Activated naive CD4-positive, alpha-beta T cell treated with anti-CD3 and anti-CD28 coated beads, Interleukin-2, amount 50 U/mL, for 72 hours (primary cell): ENCODE measurements at regions not wholly inside any gene's neighbourhood (a gene's known extent, or its start where the extent isn't known, plus 50 kb on each side); places are given as distances from the start of the nearest gene placed in this dataset.

Experiments
- ATAC-seq, 2 donors: fragments of 150-1000 bp; cut with Tn5 transposase; 2 replicates each; pipeline ENCODE4 v1.10.0; 2021; ENCODE audit warnings: mild to moderate bottlenecking in 2 of 2, moderate library complexity in 2 of 2
- DNase-seq, 2 donors: peaks; one replicate each; pipeline ENCODE4 v3.0.0; 2021 to 2022; ENCODE audit warnings: low spot score in 2 of 2
- H3K27ac Mint-ChIP-seq, 2 donors: one replicate each; pipeline ENCODE4 v1.8.0; 2022; ENCODE audit warnings: mild to moderate bottlenecking in 2 of 2, mixed read lengths in 2 of 2
- H3K36me3 Mint-ChIP-seq, 2 donors: one replicate each; pipeline ENCODE4 v1.8.0; 2022; ENCODE audit warnings: mixed read lengths in 2 of 2
- H3K9me3 Mint-ChIP-seq, 2 donors: one replicate each; pipeline ENCODE4 v1.8.0; 2022; ENCODE audit warnings: mixed read lengths in 2 of 2

- H3K9me3 Mint-ChIP-seq = no peaks in the 10 kb centered on the region
- no peak overlapping the region for H3K27ac Mint-ChIP-seq
- ATAC-seq (no peak), DNase-seq (no peak)
- no peaks in the 10 kb centered on the region for H3K36me3 Mint-ChIP-seq
These were observed 54.9 kb downstream of the DIO3 start for GRCh38 chr14:101616202-101616601.

GRCh38 chr14:101619484-101619883 lies 58.2 kb downstream of the DIO3 start:
- Mint-ChIP-seq H3K36me3 (no peaks in the 10 kb centered on the region), H3K27ac (no peak overlapping the region), H3K9me3 (no peaks in the 10 kb centered on the region)
- DNase-seq = no peak
- no peak for ATAC-seq

GRCh38 chr14:101620031-101620788 lies 58.9 kb downstream of the DIO3 start:
- H3K27ac Mint-ChIP-seq = no peak overlapping the region
- no peak for ATAC-seq

GRCh38 chr14:101620821-101621785 lies 59.8 kb downstream of the DIO3 start:
- Mint-ChIP-seq H3K36me3 (no peaks in the 10 kb centered on the region), H3K9me3 (no peaks in the 10 kb centered on the region), H3K27ac (peak overlapping the region in 1 of 2 donors; percentile 59)
- ATAC-seq (no peak), DNase-seq (no peak)

More at GRCh38 chr14:101620031-101620788, 58.9 kb downstream of the DIO3 start:
- Mint-ChIP-seq H3K36me3 (no peaks in the 10 kb centered on the region), H3K9me3 (no peaks in the 10 kb centered on the region)
- no peak for DNase-seq

GRCh38 chr14:101622251-101623076 lies 61.2 kb downstream of the DIO3 start:
- ATAC-seq (no peak), DNase-seq (no peak)
- Mint-ChIP-seq H3K27ac (peak overlapping the region; percentile 59 to 77), H3K9me3 (no peaks in the 10 kb centered on the region), H3K36me3 (no peaks in the 10 kb centered on the region)

- H3K9me3 Mint-ChIP-seq = no peaks in the 10 kb centered on the region
- peak in 1 of 2 donors; percentile 40 for DNase-seq
- peak overlapping the region in 1 of 2 donors; percentile 7 for H3K27ac Mint-ChIP-seq
- H3K36me3 Mint-ChIP-seq = no peaks in the 10 kb centered on the region
- ATAC-seq = no peak
These were observed 61.7 kb downstream of the DIO3 start for GRCh38 chr14:101623077-101623372.

- peak overlapping the region; percentile 7 to 27 for H3K27ac Mint-ChIP-seq
- DNase-seq = no peak
- no peaks in the 10 kb centered on the region for H3K36me3 Mint-ChIP-seq
- H3K9me3 Mint-ChIP-seq = no peaks in the 10 kb centered on the region
- no peak for ATAC-seq
These were observed 62.6 kb downstream of the DIO3 start for GRCh38 chr14:101623685-101624444.

GRCh38 chr14:101624536-101624935 lies 63.2 kb downstream of the DIO3 start:
- Mint-ChIP-seq H3K9me3 (no peaks in the 10 kb centered on the region), H3K36me3 (no peaks in the 10 kb centered on the region), H3K27ac (peak overlapping the region in 1 of 2 donors; percentile 27)
- no peak for ATAC-seq
- DNase-seq = no peak

- Mint-ChIP-seq H3K9me3 (no peaks in the 10 kb centered on the region), H3K27ac (no peak overlapping the region), H3K36me3 (no peaks in the 10 kb centered on the region)
- no peak for ATAC-seq
- DNase-seq = no peak
These were observed 64.2 kb downstream of the DIO3 start for GRCh38 chr14:101625336-101626097.

- Mint-ChIP-seq H3K27ac (no peak overlapping the region), H3K36me3 (no peaks in the 10 kb centered on the region), H3K9me3 (no peaks in the 10 kb centered on the region)
- ATAC-seq (no peak), DNase-seq (no peak)
These were observed 65.0 kb downstream of the DIO3 start for GRCh38 chr14:101626331-101626730.

GRCh38 chr14:101627915-101628262 lies 66.6 kb downstream of the DIO3 start:
- ATAC-seq (no peak), DNase-seq (no peak)
- Mint-ChIP-seq H3K27ac (no peak overlapping the region), H3K9me3 (no peaks in the 10 kb centered on the region), H3K36me3 (no peaks in the 10 kb centered on the region)

- Mint-ChIP-seq H3K36me3 (no peaks in the 10 kb centered on the region), H3K9me3 (no peaks in the 10 kb centered on the region), H3K27ac (no peak overlapping the region)
- ATAC-seq (peak; percentile 91), DNase-seq (peak; percentile 76 to 85)
These were observed 67.2 kb downstream of the DIO3 start for GRCh38 chr14:101628471-101628966.

GRCh38 chr14:101628975-101629374 lies 67.7 kb downstream of the DIO3 start:
- peak in 1 of 2 donors; percentile 18 for ATAC-seq
- Mint-ChIP-seq H3K9me3 (no peaks in the 10 kb centered on the region), H3K36me3 (no peaks in the 10 kb centered on the region), H3K27ac (no peak overlapping the region)
- DNase-seq = no peak

GRCh38 chr14:101630056-101630965 lies 69.0 kb downstream of the DIO3 start:
- Mint-ChIP-seq H3K36me3 (no peaks in the 10 kb centered on the region), H3K27ac (no peak overlapping the region), H3K9me3 (no peaks in the 10 kb centered on the region)
- DNase-seq (no peak), ATAC-seq (no peak)

GRCh38 chr14:101631199-101631598 lies 69.9 kb downstream of the DIO3 start:
- ATAC-seq = no peak

More at GRCh38 chr14:101631199-101631598, 69.9 kb downstream of the DIO3 start:
- DNase-seq = no peak
- Mint-ChIP-seq H3K9me3 (no peaks in the 10 kb centered on the region), H3K36me3 (no peaks in the 10 kb centered on the region), H3K27ac (no peak overlapping the region)
